Smooth muscle cell (in vitro differentiated cells): ENCODE measurements at regions not wholly inside any gene's neighbourhood (a gene's known extent, or its start where the extent isn't known, plus 50 kb on each side); places are given as distances from the start of the nearest gene placed in this dataset.

Experiments
- DNase-seq: peaks from one replicate; lab custom pipeline; 2025; ENCODE audit not compliant: unreplicated experiment; lab: John Stamatoyannopoulos, UW
- H2AFZ ChIP-seq: fragments of 200-600 bp; sonication (generic); 2 replicates; pipeline ENCODE4 v1.6.0; 2016; ENCODE audit warnings: antibody characterized with exemption, low read depth, mild to moderate bottlenecking
- H3F3A ChIP-seq: fragments of 200-600 bp; sonication (generic); 2 replicates; pipeline ENCODE4 v1.6.0; 2017; ENCODE audit warnings: antibody characterized with exemption, low read depth
- H3K27ac ChIP-seq: fragments of 200-600 bp; sonication (generic); 2 replicates; pipeline ENCODE4 v1.5.1; 2016; ENCODE audit warnings: low read depth, mild to moderate bottlenecking
- H3K27me3 ChIP-seq: fragments of 200-600 bp; sonication (generic); 2 replicates; pipeline ENCODE4 v1.6.1; 2016; ENCODE audit warnings: low read depth, mild to moderate bottlenecking
- H3K36me3 ChIP-seq: fragments of 200-600 bp; sonication (generic); 2 replicates; pipeline ENCODE4 v1.5.1; 2016; ENCODE audit warnings: low read depth
- H3K4me1 ChIP-seq: fragments of 200-600 bp; sonication (generic); 2 replicates; pipeline ENCODE4 v1.5.1; 2016; ENCODE audit warnings: low read depth
- H3K4me2 ChIP-seq: fragments of 200-600 bp; sonication (generic); 2 replicates; pipeline ENCODE4 v1.6.0; 2016; ENCODE audit warnings: mild to moderate bottlenecking
- H3K4me3 ChIP-seq: fragments of 200-600 bp; sonication (generic); 2 replicates; pipeline ENCODE4 v1.5.1; 2016; ENCODE audit warnings: mild to moderate bottlenecking
- H3K79me2 ChIP-seq: fragments of 200-600 bp; sonication (generic); 2 replicates; pipeline ENCODE4 v1.6.0; 2016; ENCODE audit warnings: low read depth, mild to moderate bottlenecking
- H3K9ac ChIP-seq: fragments of 200-600 bp; sonication (generic); 2 replicates; pipeline ENCODE4 v1.6.0; 2016; ENCODE audit warnings: low read depth
- H3K9me3 ChIP-seq: fragments of 200-600 bp; sonication (generic); replicated peaks from 2 replicates; pipeline ENCODE4 v1.5.1; 2016; ENCODE audit warnings: low read depth
- H4K20me1 ChIP-seq: fragments of 200-600 bp; sonication (generic); 2 replicates; pipeline ENCODE4 v1.6.0; 2016; ENCODE audit warnings: low read depth
- WGBS: methylation state at CpG from one replicate; pipeline ENCODE4 v1.1.7; 2016; ENCODE audit warnings: low lambda C conversion rate; 5-methylcytosine and 5-hydroxymethylcytosine counted together
- TF ChIP-seq, protein P1 (sequence below): fragments of 200-600 bp; sonication (generic); IDR thresholded peaks from 2 replicates; pipeline ENCODE4 v1.5.1; 2017; ENCODE audit warnings: borderline replicate concordance, mild to moderate bottlenecking, antibody characterized with exemption; ENCODE audit not compliant: insufficient read depth, poor library complexity, severe bottlenecking

- no peak overlapping the region for H3K27ac ChIP-seq
- H4K20me1 ChIP-seq: no peaks in the 10 kb centered on the region
- TF ChIP-seq, protein P1, sequence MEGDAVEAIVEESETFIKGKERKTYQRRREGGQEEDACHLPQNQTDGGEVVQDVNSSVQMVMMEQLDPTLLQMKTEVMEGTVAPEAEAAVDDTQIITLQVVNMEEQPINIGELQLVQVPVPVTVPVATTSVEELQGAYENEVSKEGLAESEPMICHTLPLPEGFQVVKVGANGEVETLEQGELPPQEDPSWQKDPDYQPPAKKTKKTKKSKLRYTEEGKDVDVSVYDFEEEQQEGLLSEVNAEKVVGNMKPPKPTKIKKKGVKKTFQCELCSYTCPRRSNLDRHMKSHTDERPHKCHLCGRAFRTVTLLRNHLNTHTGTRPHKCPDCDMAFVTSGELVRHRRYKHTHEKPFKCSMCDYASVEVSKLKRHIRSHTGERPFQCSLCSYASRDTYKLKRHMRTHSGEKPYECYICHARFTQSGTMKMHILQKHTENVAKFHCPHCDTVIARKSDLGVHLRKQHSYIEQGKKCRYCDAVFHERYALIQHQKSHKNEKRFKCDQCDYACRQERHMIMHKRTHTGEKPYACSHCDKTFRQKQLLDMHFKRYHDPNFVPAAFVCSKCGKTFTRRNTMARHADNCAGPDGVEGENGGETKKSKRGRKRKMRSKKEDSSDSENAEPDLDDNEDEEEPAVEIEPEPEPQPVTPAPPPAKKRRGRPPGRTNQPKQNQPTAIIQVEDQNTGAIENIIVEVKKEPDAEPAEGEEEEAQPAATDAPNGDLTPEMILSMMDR: no peak
- no peaks in the 10 kb centered on the region for H3K4me1 ChIP-seq
- H2AFZ ChIP-seq: no peak overlapping the region
- H3K9ac ChIP-seq: no peak overlapping the region
- no peaks in the 10 kb centered on the region for H3K27me3 ChIP-seq
- no peaks in the 10 kb centered on the region for H3K9me3 ChIP-seq
- no peak overlapping the region for H3K4me3 ChIP-seq
- H3K79me2 ChIP-seq: no peaks in the 10 kb centered on the region
- H3K36me3 ChIP-seq: no peaks in the 10 kb centered on the region
- WGBS: 87% methylated on average over 4 of the region's 4 CpGs
- H3K4me2 ChIP-seq: no peak overlapping the region
- H3F3A ChIP-seq: no peaks in the 10 kb centered on the region
- no peak for DNase-seq
Measured at GRCh38 chr18:21943456-21943855, 202.9 kb downstream of the MIB1 start.

GRCh38 chr18:21949326-21950015, 208.9 kb downstream of the MIB1 start:
- TF ChIP-seq, protein P1: no peak
- Histone ChIP-seq H3K9ac (no peak overlapping the region), H3K4me1 (no peaks in the 10 kb centered on the region), H3K4me3 (no peak overlapping the region), H3F3A (no peaks in the 10 kb centered on the region), H3K27ac (no peak overlapping the region), H3K4me2 (no peak overlapping the region), H3K79me2 (no peaks in the 10 kb centered on the region), H4K20me1 (no peaks in the 10 kb centered on the region), H3K36me3 (no peaks in the 10 kb centered on the region), H3K9me3 (no peaks in the 10 kb centered on the region), H2AFZ (no peak overlapping the region), H3K27me3 (peaks cover 3% of the 10 kb centered on the region)
- DNase-seq: no peak
- 76% methylated on average over 8 of the region's 8 CpGs for WGBS

GRCh38 chr18:21955757-21956652, 213.4 kb upstream of the GATA6 start:
- Histone ChIP-seq H2AFZ (no peak overlapping the region), H3F3A (peaks cover 4% of the 10 kb centered on the region), H3K27me3 (no peaks in the 10 kb centered on the region), H3K9ac (no peak overlapping the region), H3K4me2 (no peak overlapping the region), H3K27ac (no peak overlapping the region), H3K4me3 (no peak overlapping the region), H3K36me3 (no peaks in the 10 kb centered on the region), H3K9me3 (no peaks in the 10 kb centered on the region), H3K4me1 (no peaks in the 10 kb centered on the region), H3K79me2 (no peaks in the 10 kb centered on the region), H4K20me1 (no peaks in the 10 kb centered on the region)
- TF ChIP-seq, protein P1: peak; percentile 86
- 42% methylated on average over 8 of the region's 8 CpGs for WGBS
- peak; percentile 11 for DNase-seq
